BJ (cell line): ENCODE measurements at regions not wholly inside any gene's neighbourhood (a gene's known extent, or its start where the extent isn't known, plus 50 kb on each side); places are given as distances from the start of the nearest gene placed in this dataset.

ENCODE experiments used
- CTCF ChIA-PET: fragments of 350-600 bp; formaldehyde crosslinking; extraction: SDS; loops from one replicate; lab custom pipeline; 2021; ENCODE audit warnings: antibody characterized with exemption, inconsistent platforms; lab: Yijun Ruan, JAX
- POLR2A ChIA-PET: fragments of 300-600 bp; sonication (Branson Sonifier 250); formaldehyde crosslinking; extraction: SDS; loops from one replicate; lab custom pipeline; 2021; ENCODE audit warnings: antibody characterized with exemption; lab: Charles Lee
- DNase-seq: peaks from one replicate; pipeline ENCODE4 v3.0.0-alpha.2; 2011; ENCODE audit warnings: low read depth
- H3K27me3 ChIP-seq: 2 replicates; pipeline ENCODE4 v1.6.0; 2011; ENCODE audit warnings: low read length; ENCODE audit not compliant: control insufficient read depth, insufficient read depth
- H3K36me3 ChIP-seq: 2 replicates; pipeline ENCODE4 v1.5.1; 2011; ENCODE audit warnings: low read length; ENCODE audit not compliant: control insufficient read depth, insufficient read depth
- H3K4me3 ChIP-seq: 2 replicates; pipeline ENCODE4 v1.5.1; 2011; ENCODE audit warnings: low read depth, mild to moderate bottlenecking, control low read depth, low read length
- CTCF ChIP-seq: IDR thresholded peaks from 2 replicates; pipeline ENCODE4 v1.5.1; 2011; ENCODE audit warnings: low read depth, mild to moderate bottlenecking, control low read depth, inconsistent platforms, low read length, moderate library complexity; ENCODE audit not compliant: insufficient read depth

GRCh38 chr16:62939687-62940086 lies 903.4 kb upstream of the CDH8 start:
- Histone ChIP-seq H3K4me3 (no peak overlapping the region), H3K27me3 (no peaks in the 10 kb centered on the region), H3K36me3 (no peaks in the 10 kb centered on the region)
- ChIA-PET POLR2A (no interaction called here), CTCF (no interaction called here)
- no peak for TF ChIP-seq CTCF
- no peak for DNase-seq

- no peaks in the 10 kb centered on the region for H3K36me3 ChIP-seq
- POLR2A ChIA-PET = no interaction called here
- no peak overlapping the region for H3K4me3 ChIP-seq
- H3K27me3 ChIP-seq = no peaks in the 10 kb centered on the region
- CTCF ChIA-PET = no interaction called here
- TF ChIP-seq CTCF = no peak
- no peak for DNase-seq
These were observed 897.7 kb upstream of the CDH8 start for GRCh38 chr16:62933929-62934328.

- Histone ChIP-seq H3K4me3 (no peak overlapping the region), H3K27me3 (no peaks in the 10 kb centered on the region), H3K36me3 (no peaks in the 10 kb centered on the region)
- DNase-seq = no peak
- POLR2A ChIA-PET = no interaction called here
- TF ChIP-seq CTCF = no peak
- CTCF ChIA-PET = no interaction called here
These were observed 893.4 kb upstream of the CDH8 start for GRCh38 chr16:62929593-62929992.

- no peaks in the 10 kb centered on the region for H3K27me3 ChIP-seq
- no peak for DNase-seq
- H3K4me3 ChIP-seq = no peak overlapping the region
- POLR2A ChIA-PET = no interaction called here
- CTCF ChIA-PET = no interaction called here
- TF ChIP-seq CTCF = no peak
- no peaks in the 10 kb centered on the region for H3K36me3 ChIP-seq
These were observed 890.9 kb upstream of the CDH8 start for GRCh38 chr16:62927122-62927521.

GRCh38 chr16:62926121-62926801 lies 890.0 kb upstream of the CDH8 start:
- Histone ChIP-seq H3K27me3 (no peaks in the 10 kb centered on the region), H3K4me3 (no peak overlapping the region), H3K36me3 (no peaks in the 10 kb centered on the region)
- TF ChIP-seq CTCF = no peak
- ChIA-PET CTCF (no interaction called here), POLR2A (no interaction called here)
- no peak for DNase-seq
